Rectal smooth muscle tissue (tissue), 1 donor: ENCODE measurements at regions not wholly inside any gene's neighbourhood (a gene's known extent, or its start where the extent isn't known, plus 50 kb on each side); places are given as distances from the start of the nearest gene placed in this dataset.

Source experiments
- H3K27ac ChIP-seq: one replicate; pipeline ENCODE4 v1.7.0; 2013; ENCODE audit warnings: low read depth, low read length, inconsistent platforms
- H3K27me3 ChIP-seq: one replicate; pipeline ENCODE4 v1.7.0; 2013; ENCODE audit warnings: low read length; ENCODE audit not compliant: control insufficient read depth, insufficient read depth
- H3K36me3 ChIP-seq: one replicate; pipeline ENCODE4 v1.7.0; 2013; ENCODE audit warnings: low read length; ENCODE audit not compliant: control insufficient read depth, insufficient read depth
- H3K4me1 ChIP-seq: one replicate; pipeline ENCODE4 v1.7.0; 2013; ENCODE audit warnings: low read length; ENCODE audit not compliant: control insufficient read depth, insufficient read depth
- H3K4me3 ChIP-seq: one replicate; pipeline ENCODE4 v1.7.0; 2013; ENCODE audit warnings: low read length
- H3K9ac ChIP-seq: one replicate; pipeline ENCODE4 v1.7.0; 2013; ENCODE audit warnings: low read length

DNA sequence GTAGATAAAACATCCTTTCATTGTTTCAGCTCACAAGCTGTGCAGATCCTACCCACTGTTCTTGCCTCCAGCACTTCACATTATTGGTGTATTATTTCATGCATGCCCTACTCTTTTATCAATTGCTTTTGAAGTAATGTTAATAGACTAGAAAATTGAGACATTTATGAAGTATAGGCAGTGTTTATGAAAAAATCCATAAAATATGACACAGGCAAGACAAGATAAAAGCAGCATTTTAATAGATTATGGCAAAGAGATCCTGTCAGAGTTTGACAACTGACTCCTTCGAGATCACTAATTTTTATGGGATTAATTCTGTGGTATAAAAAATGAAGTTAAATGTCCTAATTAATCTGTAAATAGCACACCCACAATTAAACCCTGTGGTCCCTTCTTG is 217.2 kb upstream of the NANOGP8 start:
- H3K27me3 ChIP-seq = no peaks in the 10 kb centered on the region
- H3K27ac ChIP-seq = no peak overlapping the region
- no peak overlapping the region for H3K4me3 ChIP-seq
- H3K9ac ChIP-seq = no peak overlapping the region
- H3K4me1 ChIP-seq = peaks cover 7% of the 10 kb centered on the region
- no peaks in the 10 kb centered on the region for H3K36me3 ChIP-seq

DNA sequence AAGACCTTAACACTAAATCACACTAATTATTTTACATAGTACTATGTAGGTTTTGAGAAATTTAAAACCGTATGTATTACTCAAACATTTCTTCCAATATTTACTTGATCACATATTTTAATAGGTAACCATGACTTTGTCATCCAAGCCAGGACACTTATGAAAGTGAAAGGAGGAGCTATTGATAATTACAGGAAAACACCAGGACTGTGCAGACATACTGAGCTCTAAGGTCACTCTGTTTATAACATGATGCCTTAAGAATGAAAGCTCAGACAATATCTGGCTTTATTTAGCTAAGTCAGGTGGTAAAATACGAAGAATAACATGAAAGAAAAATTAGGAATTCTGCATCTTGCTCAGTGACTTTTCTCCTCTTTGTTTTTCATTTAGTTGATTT is 216.0 kb upstream of the NANOGP8 start:
- Histone ChIP-seq H3K4me1 (no peaks in the 10 kb centered on the region), H3K27ac (no peak overlapping the region), H3K4me3 (no peak overlapping the region), H3K36me3 (no peaks in the 10 kb centered on the region), H3K27me3 (no peaks in the 10 kb centered on the region), H3K9ac (no peak overlapping the region)

DNA sequence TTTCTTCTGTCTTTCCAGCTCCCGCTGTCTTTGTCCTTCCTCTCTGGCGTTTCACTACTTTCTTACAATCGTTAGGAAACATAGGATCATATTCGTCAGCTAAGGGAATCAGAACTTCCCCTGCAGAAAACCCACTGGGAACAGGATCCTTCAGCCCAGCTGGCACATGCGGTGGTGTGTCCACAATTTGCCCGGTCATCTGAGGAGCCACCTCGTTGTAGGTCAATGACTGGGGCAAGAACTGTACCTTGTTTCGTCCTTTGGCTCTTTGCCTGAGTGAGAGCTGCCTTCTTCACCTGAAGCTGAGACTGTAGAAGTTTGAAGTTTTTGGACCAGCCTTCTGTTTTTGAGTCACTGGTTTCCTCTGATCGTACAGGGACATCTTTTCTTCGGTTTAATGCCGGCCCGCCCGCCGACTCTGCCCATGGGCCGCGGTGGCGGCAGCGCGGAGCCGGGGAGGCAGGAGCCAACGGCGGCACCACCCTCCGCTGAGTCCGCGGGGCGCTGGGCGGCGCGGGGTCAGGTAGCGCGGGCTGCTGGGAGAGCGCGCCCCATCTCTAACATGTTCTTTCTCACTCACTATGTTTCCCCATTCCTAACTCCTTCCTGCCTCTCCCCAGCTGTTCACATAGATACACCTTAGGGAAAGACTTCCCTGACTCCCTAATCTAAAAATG is 214.1 kb upstream of the NANOGP8 start:
- Histone ChIP-seq H3K9ac (no peak overlapping the region), H3K27ac (no peak overlapping the region), H3K4me1 (no peaks in the 10 kb centered on the region), H3K36me3 (no peaks in the 10 kb centered on the region), H3K27me3 (no peaks in the 10 kb centered on the region), H3K4me3 (no peak overlapping the region)

DNA sequence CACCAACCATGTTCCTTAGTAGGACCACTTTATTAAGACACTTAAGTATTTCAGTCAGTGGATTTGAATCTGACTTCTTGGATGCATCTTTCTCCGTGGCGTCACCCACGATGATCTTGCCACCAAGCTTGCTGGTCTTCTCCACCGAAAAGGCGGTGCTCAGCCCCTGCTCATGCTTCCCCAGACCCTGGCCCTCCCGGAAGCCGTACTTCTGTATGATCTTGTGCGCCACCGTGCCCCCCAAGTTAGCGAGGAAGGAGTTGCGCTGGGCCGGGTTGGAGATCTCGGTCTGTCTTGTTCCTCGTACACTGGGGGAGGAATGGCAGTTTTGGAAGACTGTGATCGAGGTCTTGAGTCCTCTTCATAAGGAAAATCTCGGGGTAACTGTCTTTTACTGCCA is 213.4 kb upstream of the NANOGP8 start:
- no peaks in the 10 kb centered on the region for H3K36me3 ChIP-seq
- H3K4me1 ChIP-seq = peaks cover 3% of the 10 kb centered on the region
- no peaks in the 10 kb centered on the region for H3K27me3 ChIP-seq
- no peak overlapping the region for H3K4me3 ChIP-seq
- no peak overlapping the region for H3K27ac ChIP-seq
- no peak overlapping the region for H3K9ac ChIP-seq

DNA sequence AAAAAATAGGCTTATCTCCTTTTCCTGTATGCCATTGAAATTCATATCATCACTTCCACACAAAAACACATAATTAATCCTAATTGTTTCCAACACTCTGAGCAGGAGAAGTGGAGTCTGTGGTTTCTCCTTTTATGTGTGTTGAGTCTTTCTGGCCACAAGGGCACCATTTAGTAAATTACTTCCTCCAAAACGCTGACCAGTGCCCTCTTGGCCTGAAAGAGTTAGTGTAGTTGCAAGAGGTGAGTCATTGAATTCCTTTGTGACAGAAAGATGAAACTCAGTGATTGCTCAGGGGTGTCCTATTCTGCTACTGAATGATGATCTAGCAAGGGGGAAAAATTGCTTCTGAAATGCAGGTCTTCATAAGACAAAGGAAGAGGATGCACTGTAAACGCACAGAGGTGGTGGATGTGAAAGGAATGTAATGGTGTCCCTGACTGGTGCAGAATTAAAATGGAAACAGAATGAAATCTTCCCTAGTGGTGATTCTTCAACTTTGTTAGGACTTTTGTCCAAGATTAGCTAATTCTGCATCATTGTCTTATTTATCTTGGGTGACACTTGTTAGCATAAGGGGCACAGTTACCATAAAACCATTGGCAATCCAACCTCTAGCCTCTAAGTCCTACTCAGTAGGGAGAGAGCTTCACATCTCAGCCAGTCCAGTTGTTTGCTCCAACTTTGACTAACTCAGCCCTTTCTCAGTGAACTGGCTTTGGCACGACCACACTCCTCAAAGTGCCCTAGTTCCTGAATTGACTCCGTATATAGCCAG is 208.4 kb upstream of the NANOGP8 start:
- Histone ChIP-seq H3K4me3 (no peak overlapping the region), H3K27me3 (no peaks in the 10 kb centered on the region), H3K9ac (no peak overlapping the region), H3K36me3 (no peaks in the 10 kb centered on the region), H3K27ac (no peak overlapping the region), H3K4me1 (peaks cover 10% of the 10 kb centered on the region)

DNA sequence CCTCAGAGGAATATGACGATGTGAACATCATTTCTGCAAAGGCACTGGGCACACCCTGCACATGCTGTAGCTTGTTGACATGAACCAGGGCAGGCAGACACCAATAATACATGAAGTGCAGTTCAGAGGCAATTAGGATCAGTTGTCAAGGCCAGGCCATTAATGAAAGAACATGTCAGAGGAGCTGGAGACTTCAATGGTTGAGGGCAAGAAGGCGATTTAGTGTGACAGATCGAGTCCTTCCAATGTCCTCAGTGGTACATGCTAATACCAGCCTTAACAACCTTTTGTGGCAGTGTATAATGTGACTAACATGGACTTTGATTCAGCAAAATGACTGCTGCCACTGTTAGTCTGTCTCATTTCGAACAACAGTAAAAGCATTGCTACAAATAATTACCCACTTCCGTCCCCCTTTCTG is 205.2 kb upstream of the NANOGP8 start:
- H3K4me1 ChIP-seq = peaks cover 10% of the 10 kb centered on the region
- H3K4me3 ChIP-seq = no peak overlapping the region
- no peaks in the 10 kb centered on the region for H3K36me3 ChIP-seq
- no peak overlapping the region for H3K27ac ChIP-seq
- no peak overlapping the region for H3K9ac ChIP-seq
- no peaks in the 10 kb centered on the region for H3K27me3 ChIP-seq

DNA sequence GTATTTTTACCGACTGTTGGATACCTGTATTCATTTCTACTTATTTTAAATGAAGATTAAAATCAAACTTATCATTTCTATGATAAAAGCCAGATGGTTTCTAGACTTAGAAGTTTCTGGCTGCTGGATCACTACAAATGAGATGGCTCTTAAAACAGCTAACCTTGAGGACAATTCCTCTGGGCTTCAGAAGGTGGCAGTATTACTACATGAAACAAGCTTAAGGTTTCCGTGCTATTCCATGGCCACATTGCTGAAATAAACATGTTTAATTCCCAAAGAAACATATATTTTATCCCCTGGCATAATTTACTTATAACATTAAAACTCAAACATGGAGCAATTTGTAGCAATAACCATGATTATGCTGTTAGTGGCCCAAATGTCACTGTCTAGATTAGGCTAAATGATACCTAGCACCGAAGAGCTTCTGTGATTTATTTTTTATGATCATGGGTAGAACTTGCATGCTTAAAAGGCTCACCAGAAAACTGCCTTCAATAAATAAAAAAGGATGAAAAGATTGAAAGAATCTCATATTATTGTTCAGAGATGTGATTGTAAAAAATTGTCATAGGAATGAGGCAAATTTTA is 204.0 kb upstream of the NANOGP8 start:
- Histone ChIP-seq H3K36me3 (no peaks in the 10 kb centered on the region), H3K4me1 (peaks cover 10% of the 10 kb centered on the region), H3K27me3 (no peaks in the 10 kb centered on the region), H3K9ac (no peak overlapping the region), H3K27ac (no peak overlapping the region), H3K4me3 (no peak overlapping the region)

DNA sequence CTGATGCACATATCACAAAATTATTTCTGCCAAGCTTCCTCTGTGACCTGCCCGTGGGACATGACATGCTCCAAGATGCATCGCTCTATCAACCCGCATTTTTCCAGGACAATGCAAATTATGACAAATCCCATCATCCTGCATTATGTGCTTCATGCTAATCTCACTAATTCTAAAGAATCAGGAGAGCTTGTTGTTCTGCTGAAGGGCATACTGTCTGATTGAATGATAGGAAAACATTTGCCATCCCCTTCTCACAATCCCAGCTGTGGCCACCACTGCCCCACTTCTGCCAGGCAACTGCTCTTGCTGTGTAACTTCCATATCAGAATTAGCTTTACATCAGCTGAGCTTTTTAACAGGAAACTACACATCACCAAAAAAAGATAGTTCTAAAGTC is 203.5 kb upstream of the NANOGP8 start:
- Histone ChIP-seq H3K9ac (no peak overlapping the region), H3K27ac (no peak overlapping the region), H3K4me3 (no peak overlapping the region), H3K4me1 (peaks cover 8% of the 10 kb centered on the region), H3K36me3 (no peaks in the 10 kb centered on the region), H3K27me3 (no peaks in the 10 kb centered on the region)

DNA sequence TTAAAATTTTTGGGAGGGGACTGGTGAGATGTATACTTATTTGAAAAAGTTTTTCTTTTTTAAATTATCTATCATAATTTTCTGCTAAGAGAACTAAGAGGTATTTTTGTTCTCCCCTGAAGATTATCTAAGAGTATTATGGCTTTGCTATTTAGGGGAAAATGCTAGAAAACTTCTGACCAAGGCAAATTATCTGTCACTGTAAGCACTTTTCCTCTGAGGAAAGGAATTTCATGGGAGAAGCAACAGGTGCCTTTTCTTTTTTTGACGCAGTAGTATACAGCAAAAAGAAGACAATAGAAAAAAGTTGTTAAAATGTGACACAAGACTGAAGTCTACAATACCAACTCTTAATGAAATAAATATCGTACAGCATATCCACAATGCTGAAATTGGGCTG is 201.6 kb upstream of the NANOGP8 start:
- Histone ChIP-seq H3K4me3 (no peak overlapping the region), H3K4me1 (peaks cover 4% of the 10 kb centered on the region), H3K9ac (no peak overlapping the region), H3K27me3 (no peaks in the 10 kb centered on the region), H3K27ac (no peak overlapping the region), H3K36me3 (no peaks in the 10 kb centered on the region)

DNA sequence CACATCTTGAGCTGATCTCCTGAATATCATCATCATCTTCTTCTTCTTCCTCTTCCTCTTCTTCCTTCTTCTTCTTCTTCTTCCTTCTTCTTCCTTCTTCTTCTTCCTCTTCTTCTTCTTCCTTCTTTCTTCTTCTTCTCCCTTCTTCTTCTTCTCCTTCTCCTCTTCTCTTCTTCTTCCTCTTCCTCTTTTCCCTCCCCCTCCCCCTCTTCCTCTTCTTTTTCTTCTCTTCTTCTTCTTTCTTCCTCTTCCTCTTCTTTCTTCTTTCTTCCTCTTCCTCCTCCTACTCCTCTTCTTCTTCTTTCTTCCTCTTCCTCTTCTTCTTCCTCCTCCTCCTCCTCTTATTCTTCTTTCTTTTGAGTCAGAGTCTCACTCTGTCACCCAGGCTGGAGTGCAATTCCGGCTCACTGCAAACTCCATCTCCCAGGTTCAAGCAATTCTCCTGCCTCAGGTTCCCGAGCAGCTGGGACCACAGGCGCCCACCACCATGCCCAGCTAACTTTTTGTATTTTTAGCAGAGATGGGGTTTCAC is 197.9 kb upstream of the NANOGP8 start:
- Histone ChIP-seq H3K4me3 (no peak overlapping the region), H3K36me3 (no peaks in the 10 kb centered on the region), H3K27me3 (no peaks in the 10 kb centered on the region), H3K4me1 (no peaks in the 10 kb centered on the region), H3K9ac (no peak overlapping the region), H3K27ac (no peak overlapping the region)

DNA sequence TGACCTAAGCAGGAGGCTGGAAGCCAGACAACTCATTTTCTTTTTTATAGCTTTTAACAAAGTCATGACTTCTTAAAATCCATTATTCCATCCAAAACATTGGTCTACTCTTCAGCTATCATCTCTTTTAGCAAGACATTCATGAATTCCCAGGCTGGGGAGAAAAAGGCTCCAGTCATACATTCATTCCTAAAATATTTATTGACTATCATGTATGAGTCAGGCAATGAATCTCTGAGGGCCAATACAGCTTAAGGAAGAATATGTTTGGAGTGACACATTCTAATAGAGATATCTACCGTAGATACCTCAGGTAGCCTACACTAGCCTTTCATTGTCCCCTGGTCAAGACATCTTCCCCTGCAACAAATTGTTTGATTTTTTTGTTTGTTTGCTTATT is 196.4 kb upstream of the NANOGP8 start:
- Histone ChIP-seq H3K27ac (no peak overlapping the region), H3K36me3 (no peaks in the 10 kb centered on the region), H3K27me3 (no peaks in the 10 kb centered on the region), H3K4me1 (no peaks in the 10 kb centered on the region), H3K9ac (no peak overlapping the region), H3K4me3 (no peak overlapping the region)

DNA sequence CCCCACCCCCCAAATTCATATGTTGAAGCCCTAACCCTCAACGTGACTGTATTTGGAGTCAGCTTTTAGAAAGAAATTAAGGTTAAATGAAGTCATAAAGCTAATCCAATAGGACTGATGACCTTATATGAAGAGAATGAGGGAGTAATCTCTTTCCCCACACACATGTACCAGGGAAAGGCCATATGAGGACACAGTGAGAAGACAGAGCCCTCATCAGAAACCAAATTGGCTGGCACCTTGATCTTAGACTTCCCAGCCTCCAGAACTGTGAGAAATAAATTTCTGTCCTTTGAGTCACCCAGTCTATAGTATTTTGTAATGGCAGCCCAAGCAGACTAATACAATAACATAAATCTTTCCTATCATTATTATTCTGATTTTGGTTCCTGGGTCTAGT is 194.7 kb upstream of the NANOGP8 start:
- Histone ChIP-seq H3K4me3 (no peak overlapping the region), H3K27me3 (no peaks in the 10 kb centered on the region), H3K36me3 (no peaks in the 10 kb centered on the region), H3K4me1 (no peaks in the 10 kb centered on the region), H3K27ac (no peak overlapping the region), H3K9ac (no peak overlapping the region)
